Frontal cortex (tissue), 3 donors: ENCODE measurements at regions not wholly inside any gene's neighbourhood (a gene's known extent, or its start where the extent isn't known, plus 50 kb on each side); places are given as distances from the start of the nearest gene placed in this dataset.
"Not testable (repeated sequence)": the region's sequence is repeated elsewhere in the genome, so short reads cannot be mapped to it uniquely, and the experiment has no call there.

Experiments used
- DNase-seq, 2 donors: peaks; one replicate each; pipeline ENCODE4 v3.0.0; 2012; ENCODE audit warnings: low spot score in 2 of 2
- FAIRE-seq: peaks from 2 replicates; lab custom pipeline; 2012; peaks lifted over from hg19 to GRCh38; lab: Jason Lieb, UNC
- donor health status: control.
- donor health status: control.
- donor health status: control.

DNA sequence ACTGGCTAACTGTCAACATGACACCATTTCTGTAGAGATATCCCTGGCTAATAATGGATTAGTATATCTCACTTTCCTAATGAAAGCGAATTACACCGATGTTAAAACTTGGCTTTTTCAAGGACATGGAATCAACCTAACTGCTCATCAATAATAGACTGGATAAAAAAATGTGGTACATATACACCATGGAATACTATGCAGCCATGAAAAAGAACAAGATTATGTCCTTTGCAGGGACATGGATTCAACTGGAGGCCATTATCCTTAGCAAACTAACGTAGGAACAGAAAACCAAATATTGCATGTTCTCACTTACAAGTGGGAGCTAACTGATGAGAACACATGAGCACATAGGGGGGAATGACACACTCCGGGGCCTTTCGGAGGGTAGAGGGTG lies 62.6 kb downstream of the ZIC1 start:
- no peak for FAIRE-seq
- DNase-seq: no peak

DNA sequence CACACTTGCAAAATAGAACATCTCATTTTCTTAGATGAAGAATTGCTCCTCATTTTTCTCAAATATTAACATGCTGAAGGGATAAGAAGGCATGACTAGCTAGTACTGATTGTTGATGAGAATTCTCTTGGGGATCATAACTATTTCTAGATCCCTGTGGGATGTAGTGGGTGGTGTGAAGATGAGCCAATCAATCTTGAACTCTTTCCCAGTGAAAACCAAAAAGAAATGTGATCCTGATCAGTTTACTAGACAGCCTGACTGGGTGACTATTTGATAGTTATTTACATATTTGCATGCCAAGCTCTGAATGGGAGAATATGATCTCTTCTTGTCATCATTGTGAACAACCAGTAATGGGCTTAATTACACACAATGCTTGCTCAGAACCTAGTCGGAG lies 63.7 kb downstream of the ZIC1 start:
- FAIRE-seq (no peak), DNase-seq (no peak)

DNA sequence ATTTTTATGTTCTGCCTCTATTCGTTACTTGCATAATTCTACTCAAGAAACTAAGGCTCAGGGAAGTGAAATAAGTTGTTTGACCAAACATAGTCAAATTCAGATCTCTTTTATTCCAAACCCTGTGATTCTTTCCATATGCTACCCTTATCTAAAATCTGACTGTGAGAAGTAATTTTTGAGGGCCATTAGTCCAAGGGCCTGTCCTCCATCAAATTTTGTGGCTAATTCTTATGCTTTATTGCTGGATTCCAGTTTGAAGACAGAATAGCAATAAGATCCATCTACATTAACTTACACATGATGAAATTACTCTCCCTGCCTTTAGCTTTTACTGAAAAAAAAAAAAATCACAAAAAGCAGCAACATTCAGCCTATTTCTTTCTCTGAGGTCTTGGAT lies 74.0 kb downstream of the ZIC1 start:
- DNase-seq (no peak), FAIRE-seq (no peak)

DNA sequence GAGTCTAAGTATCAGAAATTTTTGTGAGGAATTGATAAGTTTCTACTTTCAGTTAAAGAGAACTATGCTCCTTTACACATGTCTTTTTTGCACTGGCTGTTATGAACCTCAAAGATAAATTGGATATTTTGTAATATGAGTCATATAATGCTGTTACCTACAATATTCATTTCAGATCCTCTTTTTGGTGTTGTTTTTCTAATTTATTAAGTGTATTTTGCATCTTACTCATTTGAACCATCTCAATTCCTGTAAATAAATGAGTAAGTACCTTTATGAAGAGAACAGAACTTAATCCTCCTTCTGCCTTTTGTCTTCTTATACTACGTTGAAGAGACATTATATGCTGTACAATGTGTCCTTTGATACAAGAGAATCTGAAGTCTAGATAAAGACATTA lies 74.4 kb downstream of the ZIC1 start:
- FAIRE-seq: no peak
- no peak for DNase-seq

DNA sequence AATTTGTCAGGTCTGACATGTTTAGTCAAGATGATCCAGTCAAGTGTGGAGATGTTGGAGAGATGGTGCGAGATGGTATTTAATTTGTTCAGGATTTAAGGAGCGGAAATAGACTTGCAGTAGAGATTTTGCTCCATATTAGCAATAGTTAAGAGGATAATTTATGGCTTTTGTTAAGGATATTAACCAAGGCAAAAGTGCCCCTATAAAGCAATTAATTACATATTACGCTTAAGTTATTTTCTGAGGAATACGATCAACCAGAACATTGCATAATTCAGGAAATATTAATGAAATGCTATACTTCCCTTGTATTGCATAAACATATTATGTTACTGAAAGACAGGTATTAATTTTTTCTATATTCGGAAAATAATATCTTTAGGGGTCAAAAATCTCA lies 83.9 kb downstream of the ZIC1 start:
- DNase-seq (no peak), FAIRE-seq (no peak)

DNA sequence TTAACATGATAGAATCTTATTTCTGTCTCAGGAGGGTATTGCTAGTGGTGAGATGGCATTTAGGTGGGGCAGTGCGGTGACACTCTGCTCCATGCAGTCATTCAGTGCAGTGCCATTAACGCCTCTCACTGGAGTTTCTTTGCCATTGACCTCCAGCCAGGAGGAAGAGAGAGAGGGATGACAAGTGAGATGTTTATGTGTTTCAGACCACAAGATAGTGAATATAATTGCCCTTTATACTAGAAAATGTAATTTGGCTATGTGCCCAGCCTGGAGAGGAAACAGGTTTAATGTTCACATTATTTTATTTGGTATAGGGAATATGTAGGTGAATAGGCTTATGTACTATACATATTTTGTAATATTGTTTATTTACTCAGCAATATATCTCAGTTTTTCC lies 84.5 kb downstream of the ZIC1 start:
- DNase-seq (no peak), FAIRE-seq (no peak)

DNA sequence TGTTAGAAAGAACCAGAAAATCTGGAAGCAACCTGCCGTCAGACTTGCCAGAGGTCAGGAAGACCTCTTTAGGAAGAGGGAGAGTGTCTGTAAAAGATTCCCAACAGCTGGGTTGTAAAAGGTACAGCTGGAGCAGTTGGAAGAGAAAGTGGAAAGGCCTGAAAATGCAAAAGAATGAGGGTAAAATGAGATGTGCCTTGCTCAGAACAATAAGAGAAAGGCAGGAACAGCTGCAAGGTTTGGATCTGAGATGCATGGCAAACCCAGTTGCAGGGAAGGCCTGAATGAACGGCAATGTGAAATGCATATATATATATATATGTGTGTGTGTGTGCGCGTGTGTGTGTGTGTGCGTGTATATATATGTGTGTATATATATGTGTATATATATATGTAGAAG lies 88.1 kb downstream of the ZIC1 start:
- FAIRE-seq: no peak
- no peak for DNase-seq

DNA sequence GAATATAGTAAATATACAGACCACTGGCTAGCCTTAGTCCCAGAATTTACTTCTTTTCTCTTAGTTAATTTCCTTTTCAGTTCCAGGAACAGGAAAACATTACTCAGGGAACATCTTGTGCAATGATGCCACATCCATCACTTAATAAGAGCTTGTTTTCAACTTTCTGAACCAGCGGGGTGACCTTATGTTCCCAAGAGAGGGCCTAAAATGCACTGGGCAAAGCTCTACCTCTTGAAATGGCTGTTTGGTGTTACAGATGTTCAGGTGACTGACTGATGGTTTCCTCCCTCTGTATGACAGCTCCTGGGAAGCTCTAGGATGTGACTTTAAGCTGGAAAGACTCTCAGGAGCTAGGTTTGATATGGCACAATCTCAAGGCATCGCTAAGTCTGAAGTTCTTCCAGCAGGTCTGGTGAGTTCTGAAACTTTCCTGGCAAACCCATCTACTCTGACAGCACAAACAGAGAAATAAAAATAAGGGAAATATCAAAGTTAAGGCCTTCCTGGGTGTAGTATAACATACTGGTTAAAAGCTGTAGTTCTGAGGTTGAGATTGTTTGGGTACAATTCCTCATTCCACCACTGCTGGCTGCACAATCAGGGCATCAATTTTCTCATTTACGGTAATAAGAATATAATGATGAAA lies 98.6 kb downstream of the ZIC1 start:
- no peak for DNase-seq
- no peak for FAIRE-seq

DNA sequence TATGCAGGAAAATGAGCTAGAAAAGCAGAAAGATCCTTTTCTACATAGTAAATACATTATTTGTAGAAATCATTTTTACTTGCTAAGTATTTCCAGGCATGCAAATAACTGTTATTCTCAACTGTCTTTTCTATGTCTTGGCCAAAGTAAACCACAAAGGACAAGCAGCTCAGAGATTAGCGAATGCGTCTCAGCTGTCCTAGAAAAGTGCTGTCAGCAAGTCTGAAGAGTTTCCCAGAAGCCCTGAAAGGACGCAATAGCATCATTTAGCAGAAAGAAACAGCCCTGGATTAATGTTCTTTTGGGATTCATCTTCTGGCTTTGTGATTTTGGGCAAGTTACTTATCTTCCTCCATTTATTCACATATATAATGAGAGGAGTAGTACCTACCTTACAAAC lies 100.3 kb downstream of the ZIC1 start:
- no peak for DNase-seq

DNA sequence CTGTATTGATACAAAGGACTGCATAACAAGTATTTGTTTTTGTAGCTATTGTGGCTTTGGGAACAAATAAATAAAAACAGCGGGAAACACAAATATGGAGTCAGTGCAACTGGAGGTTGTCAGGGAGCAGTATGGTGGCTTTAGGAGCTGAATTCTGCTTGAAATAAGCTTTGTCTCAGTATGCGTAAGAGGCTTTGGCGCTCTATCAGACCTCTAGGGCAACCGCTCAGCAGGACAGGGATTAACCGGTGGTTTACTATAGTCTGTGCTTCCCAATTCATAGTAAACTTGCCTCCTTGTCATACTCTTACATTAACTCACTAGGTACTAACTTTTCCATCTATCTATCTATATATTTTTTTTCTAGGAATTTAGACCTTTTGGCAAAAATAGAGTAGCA lies 104.6 kb downstream of the ZIC1 start:
- DNase-seq (no peak), FAIRE-seq (no peak)

More for the DNA sequence above, 100.3 kb downstream of the ZIC1 start:
- no peak for FAIRE-seq

DNA sequence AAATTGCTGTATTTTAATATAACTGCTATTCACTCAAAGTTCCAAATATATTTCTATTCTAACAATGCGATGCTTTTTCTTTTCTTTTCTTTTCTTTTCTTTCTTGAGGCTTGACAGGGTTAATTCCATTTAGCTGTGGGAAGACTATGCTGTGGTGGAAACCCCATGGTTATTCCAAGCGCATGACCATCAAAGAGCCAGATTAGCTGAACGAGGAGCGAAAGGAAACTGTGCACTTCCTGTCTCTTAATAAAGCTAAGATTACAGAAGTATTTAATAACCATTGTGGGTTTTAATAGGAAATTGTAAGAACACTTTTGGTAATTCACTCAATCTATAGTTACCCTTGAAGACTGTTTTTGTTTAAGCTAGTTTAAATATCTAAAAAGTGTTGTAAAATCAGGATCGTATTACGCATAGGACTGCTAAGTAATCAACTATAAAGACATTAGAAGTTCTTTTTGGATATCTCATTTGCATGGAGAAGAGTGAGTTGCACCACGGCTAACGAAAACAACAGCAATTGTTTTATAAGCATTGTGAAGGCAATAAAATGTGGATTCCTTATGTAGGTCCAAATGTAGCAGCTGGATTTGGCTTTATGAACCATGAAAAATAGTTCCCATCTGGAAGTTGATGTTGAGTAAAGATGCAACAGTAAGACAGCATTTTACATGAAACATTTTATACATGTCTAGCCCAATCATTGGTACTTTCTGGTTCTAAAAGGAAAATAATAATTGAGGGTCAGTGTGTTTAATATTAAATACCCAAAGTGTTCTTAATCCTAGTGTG lies 105.4 kb downstream of the ZIC1 start:
- FAIRE-seq (no peak), DNase-seq (no peak)

DNA sequence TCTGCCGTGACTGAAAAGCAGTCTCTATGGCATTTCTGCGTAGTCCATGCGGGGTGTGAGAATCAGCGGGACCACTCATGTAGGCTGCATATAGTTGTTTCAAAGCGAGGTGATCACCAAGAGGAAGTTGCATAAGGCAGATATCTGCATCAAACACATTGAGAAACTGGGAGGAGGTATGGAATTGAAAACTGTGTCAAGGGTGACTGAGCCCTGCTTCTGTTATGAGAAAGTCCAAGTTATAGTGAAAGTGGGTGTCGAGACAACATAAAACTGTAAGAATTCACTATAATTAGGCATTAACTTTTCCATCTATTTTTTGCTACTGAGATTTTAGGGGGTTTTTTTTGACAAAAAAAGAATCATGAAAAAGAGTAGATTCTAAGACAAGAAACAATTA lies 109.3 kb downstream of the ZIC1 start:
- FAIRE-seq: no peak

DNA sequence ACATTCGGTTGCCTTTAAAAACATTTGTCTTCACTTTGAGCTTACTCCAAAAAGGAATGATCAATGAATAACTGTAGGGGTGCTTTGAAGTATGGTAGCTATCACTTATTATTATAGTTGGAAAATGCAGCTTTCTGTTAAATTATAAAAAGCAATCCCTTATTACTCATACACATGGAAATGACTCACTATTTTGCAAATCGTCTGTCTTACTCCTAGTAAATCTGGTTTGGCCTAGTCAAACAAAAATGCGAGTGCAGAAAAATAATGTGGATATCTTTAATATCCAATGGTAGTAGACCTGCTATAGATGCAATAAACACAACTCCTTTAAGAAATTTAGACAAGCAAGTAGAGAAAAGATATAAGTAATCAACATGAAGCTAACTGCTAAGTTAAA lies 112.5 kb downstream of the ZIC1 start:
- DNase-seq (no peak), FAIRE-seq (no peak)

More for the DNA sequence above, 109.3 kb downstream of the ZIC1 start:
- DNase-seq: no peak

DNA sequence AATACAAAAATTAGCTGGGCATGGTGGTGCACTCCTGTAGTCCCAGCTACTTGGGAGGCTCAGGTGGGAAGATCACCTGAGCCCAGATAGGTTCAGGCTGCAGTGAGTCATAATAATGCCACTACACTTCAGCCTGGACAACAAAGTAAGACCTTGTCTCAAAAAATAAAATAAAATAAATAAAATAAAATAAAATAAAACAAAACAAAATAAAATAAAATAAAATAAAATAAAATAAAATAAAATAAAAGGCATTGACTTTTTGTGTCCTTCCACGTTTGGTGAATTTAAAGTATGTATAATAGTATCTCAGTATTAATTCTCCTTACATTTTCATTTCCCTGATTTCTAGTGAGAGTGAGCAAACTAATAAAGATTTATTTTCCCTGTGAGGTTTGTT lies 113.6 kb downstream of the ZIC1 start:
- DNase-seq: not testable (repeated sequence)
- peak; percentile 50 for FAIRE-seq

DNA sequence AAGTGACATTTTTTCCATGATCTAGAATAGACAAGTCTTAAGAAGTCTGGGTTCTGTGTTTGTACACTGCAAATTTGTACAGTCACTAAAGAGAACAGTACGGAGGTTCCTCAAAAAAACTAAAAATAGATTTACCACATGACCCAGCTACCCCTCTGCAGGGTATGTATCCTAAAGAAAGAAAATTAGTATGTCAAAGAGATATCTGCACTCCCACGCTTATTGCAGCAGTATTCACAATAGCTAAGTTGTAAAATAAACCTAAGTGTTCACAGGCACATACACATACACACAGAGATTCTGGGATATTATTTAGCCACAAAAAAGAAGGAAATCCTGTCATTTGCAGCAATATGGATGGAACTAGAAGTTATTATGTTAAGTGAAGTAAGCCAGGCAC lies 120.4 kb downstream of the ZIC1 start:
- DNase-seq (no peak), FAIRE-seq (no peak)

DNA sequence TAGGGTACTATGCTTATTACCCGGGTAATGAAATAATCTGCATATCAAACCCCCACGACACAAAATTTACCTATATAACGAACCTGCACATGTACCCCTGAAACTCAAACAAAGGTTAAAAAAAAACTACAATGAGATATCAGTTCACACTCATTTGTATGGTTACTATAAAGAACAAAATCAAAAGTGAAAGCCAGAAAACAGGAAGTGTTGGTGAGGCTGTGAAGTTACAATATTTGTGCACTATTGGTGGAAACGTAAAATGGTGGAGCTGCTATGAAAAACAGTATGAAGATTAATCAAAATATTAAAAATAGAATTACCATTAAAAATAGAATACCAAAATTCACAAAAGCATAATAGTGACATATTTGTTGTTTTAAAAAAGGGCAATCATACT lies 128.9 kb downstream of the ZIC1 start:
- DNase-seq (no peak), FAIRE-seq (no peak)

DNA sequence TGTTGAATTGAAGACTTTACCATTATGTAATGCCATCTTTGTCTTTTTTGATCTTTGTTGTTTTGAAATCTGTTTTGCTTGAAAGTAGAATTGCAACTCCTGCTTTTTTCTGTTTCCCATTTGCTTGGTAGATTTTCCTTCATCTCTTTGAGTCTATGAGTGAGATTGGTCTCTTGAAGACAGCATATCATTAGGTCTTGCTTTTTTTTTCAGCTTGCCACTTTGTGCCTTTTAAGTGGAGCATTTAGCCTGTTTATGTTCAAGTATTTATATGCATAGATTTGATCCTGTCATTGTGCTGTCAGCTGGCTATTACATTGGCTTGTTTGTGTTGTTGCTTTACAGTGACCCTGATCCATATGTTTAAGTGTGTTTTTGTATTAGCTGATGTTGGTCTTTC lies 131.8 kb downstream of the ZIC1 start:
- FAIRE-seq (no peak), DNase-seq (no peak)

DNA sequence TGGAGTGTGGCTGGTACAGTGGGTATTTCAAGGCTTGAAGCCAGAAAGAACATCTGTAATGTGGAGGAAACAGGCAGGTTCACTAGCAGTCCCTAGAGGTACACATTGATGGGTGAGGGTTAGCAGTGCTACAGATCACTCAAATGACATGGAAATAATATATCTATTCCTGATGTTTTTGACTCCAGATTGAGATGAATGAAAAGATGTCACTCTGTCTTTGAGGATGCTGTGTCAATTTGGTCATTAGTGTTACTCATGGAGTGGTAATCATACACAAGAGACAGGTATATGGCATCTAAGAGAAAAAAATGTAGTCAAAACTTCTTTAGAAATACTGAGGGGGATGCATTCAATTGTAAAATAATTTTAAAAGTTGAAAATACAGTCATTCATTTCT lies 135.1 kb downstream of the ZIC1 start:
- no peak for FAIRE-seq
- DNase-seq: no peak

DNA sequence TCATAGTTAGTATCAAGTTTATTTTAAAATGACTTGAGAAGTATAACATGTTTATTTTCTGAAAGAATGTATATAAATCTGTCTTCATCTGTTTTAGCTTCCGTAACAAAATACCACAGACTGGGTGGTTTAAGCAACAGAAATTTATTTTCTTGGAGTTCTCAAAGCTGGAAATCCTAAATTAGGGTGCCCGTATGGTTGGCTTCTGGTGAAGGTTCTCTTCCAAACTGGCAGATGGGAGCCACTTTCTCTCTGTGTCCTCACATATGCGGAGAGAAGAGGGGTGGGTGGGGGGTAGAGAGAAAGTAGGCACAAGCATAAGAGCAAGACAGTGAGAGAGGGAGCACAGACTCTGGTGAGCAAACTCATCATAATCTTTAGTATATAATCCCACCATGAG lies 142.3 kb downstream of the ZIC1 start:
- FAIRE-seq: no peak

DNA sequence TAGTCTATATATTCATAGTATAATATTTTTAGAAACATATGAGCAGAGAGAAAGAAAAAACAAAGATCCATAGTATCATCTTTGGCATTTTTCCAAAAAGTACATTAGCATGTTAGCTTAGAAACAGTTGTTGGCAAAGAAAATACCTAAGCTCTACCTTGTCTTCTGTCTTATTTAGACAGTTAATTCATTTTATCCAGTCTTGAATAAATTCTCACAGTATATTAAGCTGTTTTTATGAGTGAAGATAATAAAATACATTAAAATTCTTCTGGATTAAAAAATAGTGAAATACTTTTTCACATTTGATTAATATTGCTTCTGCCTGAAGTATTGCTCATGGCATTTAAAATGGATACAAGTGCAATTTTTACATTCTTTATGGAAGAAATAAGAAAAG lies 145.2 kb downstream of the ZIC1 start:
- DNase-seq: no peak
- peak; percentile 3 for FAIRE-seq

More for the DNA sequence above, 142.3 kb downstream of the ZIC1 start:
- no peak for DNase-seq

DNA sequence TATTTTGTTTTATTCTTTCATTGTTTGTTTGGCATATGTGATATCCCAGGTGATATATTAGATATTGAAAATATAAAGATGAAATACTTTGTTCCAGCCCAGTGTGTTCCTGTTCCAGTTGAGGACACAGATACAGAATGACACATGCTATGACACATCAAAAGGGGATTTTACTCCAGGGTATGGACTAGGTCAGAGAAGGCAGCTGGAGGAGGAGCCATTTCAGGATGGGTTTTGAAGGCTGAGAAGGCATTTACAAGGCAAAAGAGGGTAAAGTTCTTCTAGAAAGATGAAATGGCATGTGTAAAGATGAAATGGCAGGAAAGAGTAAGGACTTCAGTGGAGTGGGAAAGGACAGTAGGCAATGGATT lies 163.8 kb downstream of the ZIC1 start:
- no peak for FAIRE-seq
- DNase-seq: no peak

DNA sequence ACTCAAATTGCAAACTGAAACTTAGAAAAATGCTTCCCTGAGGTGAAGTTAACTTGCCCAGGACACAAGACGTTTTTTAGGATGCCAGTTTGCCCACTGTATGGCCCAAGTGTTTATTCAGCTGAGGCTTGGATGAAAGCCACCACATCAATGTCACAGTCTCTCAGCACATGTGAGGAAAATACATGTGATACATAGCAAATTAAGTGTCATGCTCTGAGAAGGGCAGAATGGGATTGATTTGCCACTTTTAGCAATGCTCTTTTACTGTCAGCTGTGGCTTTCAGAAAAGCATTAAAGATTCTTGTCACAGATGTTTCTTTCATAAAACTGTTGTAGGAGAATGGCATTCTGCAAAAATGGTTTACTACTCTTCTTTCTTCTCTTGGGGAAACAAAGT lies 165.5 kb downstream of the ZIC1 start:
- FAIRE-seq: no peak
- no peak for DNase-seq
